ENCODE measurements at regions not wholly inside any gene's neighbourhood (a gene's known extent, or its start where the extent isn't known, plus 50 kb on each side); places are given as distances from the start of the nearest gene placed in this dataset.

- no peak overlapping the region for H3K27ac ChIP-seq
- no peak for TF ChIP-seq CTCF (conservative IDR thresholded peaks at IDR 0.05)
These were observed 343.4 kb downstream of the PLPP3 start for GRCh38 chr1:56235909-56236510.

DNA sequence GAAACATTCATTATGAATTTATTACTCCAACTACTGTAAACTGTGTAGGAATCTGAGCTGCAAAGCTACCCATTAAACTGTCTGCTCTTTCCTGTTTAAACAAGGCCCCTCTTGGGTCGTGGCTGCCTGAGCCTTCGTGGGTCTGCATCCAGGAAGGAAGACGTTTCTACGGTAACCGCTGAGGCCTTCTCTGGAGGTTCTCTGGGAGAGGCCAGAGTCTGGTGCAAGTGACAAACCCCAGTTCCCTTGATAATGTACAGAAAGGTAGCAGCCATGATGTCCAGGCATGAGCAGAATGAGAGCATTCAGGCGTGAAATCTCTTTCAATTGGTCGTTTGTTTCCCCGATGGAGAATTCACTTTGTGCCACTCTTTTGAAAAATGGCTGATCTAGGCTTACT, 350.2 kb downstream of the PLPP3 start:
- H3K27ac ChIP-seq: no peak overlapping the region
- TF ChIP-seq CTCF (conservative IDR thresholded peaks at IDR 0.05): no peak

- no peak for TF ChIP-seq CTCF (conservative IDR thresholded peaks at IDR 0.05)
- no peak overlapping the region for H3K27ac ChIP-seq
These were observed 351.5 kb downstream of the PLPP3 start for GRCh38 chr1:56227886-56228285.

- no peak for TF ChIP-seq CTCF (conservative IDR thresholded peaks at IDR 0.05)
- no peak overlapping the region for H3K27ac ChIP-seq
These were observed 352.0 kb downstream of the PLPP3 start for GRCh38 chr1:56227401-56227800.

DNA sequence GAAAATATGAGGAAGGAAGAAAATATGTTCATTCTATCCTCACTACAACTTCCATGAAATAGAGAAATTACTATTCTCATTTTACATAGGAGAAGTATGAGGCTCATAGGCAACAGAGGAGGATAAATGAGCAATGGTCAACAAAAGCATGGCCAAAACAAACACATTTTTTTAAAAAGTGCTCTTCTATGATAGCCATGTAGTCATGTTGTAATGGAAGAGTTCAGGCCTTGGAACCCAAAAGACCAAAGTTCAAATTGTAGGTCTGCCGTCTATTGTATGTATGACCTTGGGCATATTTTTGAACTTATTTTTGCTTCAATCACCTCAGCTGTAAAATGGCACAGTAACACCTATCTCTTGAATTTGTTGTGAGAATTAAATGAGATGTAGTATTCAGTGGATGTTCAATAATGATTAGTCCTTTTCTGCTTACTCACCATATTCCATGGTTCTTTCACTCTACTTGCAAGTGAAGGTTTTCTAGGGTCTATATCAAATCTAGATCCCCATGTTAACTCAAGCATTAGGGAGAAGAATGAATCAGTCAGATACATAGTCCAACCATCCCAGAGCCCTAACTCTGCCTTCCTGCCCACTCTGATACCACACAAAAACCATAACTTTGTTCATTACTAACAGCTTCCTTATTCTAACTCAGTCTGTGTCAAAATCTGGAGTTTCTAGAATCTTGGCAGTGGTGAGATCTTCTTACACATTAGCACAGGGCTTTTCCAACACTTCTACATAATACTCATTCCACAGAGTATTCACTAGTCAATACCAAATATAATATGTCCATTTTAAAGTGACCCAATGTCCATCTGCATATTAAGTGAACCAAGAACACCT, 353.2 kb downstream of the PLPP3 start:
- no peak for TF ChIP-seq CTCF (conservative IDR thresholded peaks at IDR 0.05)
- H3K27ac ChIP-seq: no peak overlapping the region

GRCh38 chr1:56223968-56224367, 355.4 kb downstream of the PLPP3 start:
- no peak for TF ChIP-seq CTCF (conservative IDR thresholded peaks at IDR 0.05)
- H3K27ac ChIP-seq: no peak overlapping the region

DNA sequence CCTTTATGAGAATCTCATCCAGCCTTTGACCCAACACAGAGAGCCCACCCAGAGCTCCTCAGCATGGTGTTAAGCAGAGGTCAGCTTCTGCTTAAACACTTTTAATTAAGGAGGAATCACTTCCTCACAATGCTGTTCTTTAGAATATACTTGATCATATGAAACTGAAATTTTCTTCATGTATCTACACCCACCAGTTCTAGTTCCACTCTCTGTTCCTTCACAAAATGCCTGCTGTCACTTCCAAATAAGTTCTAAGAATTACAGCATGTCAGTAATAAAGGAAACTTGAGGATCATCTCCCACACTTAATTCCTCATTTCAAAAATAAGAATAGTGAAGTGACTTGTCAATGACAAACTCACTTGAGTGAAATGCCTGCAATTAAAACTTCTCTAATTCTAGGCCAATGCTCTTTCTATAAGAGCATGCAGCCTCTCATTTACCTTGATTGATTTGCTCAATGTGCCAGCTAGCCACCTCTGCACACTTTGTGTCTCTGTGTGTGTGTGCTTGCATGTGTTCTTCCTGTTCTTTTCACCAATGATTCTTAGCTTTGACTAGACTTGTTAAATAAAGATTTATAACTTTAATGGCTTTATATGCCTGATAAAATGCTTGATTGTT, 356.3 kb downstream of the PLPP3 start:
- H3K27ac ChIP-seq: no peak overlapping the region
- no peak for TF ChIP-seq CTCF (conservative IDR thresholded peaks at IDR 0.05)

Data from VCaP (cell line).